ENCODE measurements at regions not wholly inside any gene's neighbourhood (a gene's known extent, or its start where the extent isn't known, plus 50 kb on each side); places are given as distances from the start of the nearest gene placed in this dataset.

- TF ChIP-seq CTCF (IDR thresholded peaks at IDR 0.05) = no peak
- no peak for TF ChIP-seq POLR2A (IDR thresholded peaks at IDR 0.05)
Measured at GRCh38 chr13:76038920-76039716, 403.0 kb downstream of the LMO7 start.
